GM12878 (cell line): ENCODE measurements at regions not wholly inside any gene's neighbourhood (a gene's known extent, or its start where the extent isn't known, plus 50 kb on each side); places are given as distances from the start of the nearest gene placed in this dataset.

ENCODE experiments used
- BCL3 ChIP-seq: IDR thresholded peaks from 2 replicates; pipeline ENCODE4 v1.6.1; 2011; ENCODE audit warnings: borderline replicate concordance, low read depth, mild to moderate bottlenecking, moderate library complexity, low read length; ENCODE audit not compliant: insufficient read depth, poor library complexity, severe bottlenecking
- CBX5 ChIP-seq: sonication (generic); IDR thresholded peaks from 2 replicates; pipeline ENCODE4 v1.6.1; 2016; ENCODE audit warnings: low read depth, moderate library complexity, mild to moderate bottlenecking, inconsistent platforms
- E4F1 ChIP-seq: fragments of 450-650 bp; IDR thresholded peaks from 2 replicates; pipeline ENCODE4 v1.6.1; 2018; ENCODE audit warnings: borderline replicate concordance, mild to moderate bottlenecking; ENCODE audit not compliant: partially characterized antibody
- EED ChIP-seq: sonication (generic); IDR thresholded peaks from 2 replicates; pipeline ENCODE4 v1.6.1; 2016; ENCODE audit warnings: antibody characterized with exemption, low read depth
- GABPA ChIP-seq: IDR thresholded peaks from 2 replicates; pipeline ENCODE4 v1.6.1; 2014; ENCODE audit warnings: antibody characterized with exemption, low read depth, mild to moderate bottlenecking, inconsistent platforms
- HCFC1 ChIP-seq: fragments of 150-350 bp; IDR thresholded peaks from 2 replicates; pipeline ENCODE4 v1.6.1; 2014; ENCODE audit warnings: low read length
- HDAC6 ChIP-seq: fragments of 200-600 bp; sonication (generic); IDR thresholded peaks from one replicate; pipeline ENCODE4 v1.8.0; 2017; ENCODE audit warnings: antibody characterized with exemption; ENCODE audit not compliant: unreplicated experiment
- IRF3 ChIP-seq: fragments of 450-650 bp; IDR thresholded peaks from 2 replicates; pipeline ENCODE4 v1.6.1; 2014; ENCODE audit warnings: mild to moderate bottlenecking
- JUND ChIP-seq: IDR thresholded peaks from 2 replicates; pipeline ENCODE4 v1.6.1; 2012; ENCODE audit warnings: low read depth, mild to moderate bottlenecking, low read length, improper control_type of control experiment, moderate library complexity
- NFXL1 ChIP-seq: fragments of 450-650 bp; IDR thresholded peaks from 2 replicates; pipeline ENCODE4 v1.6.1; 2017; ENCODE audit warnings: antibody characterized with exemption, mild to moderate bottlenecking, borderline replicate concordance
- POLR2AphosphoS2 ChIP-seq: IDR thresholded peaks from 2 replicates; pipeline ENCODE4 v1.6.1; 2011; ENCODE audit warnings: low read depth, mild to moderate bottlenecking, low read length, improper control_type of control experiment, moderate library complexity
- POU2F2 ChIP-seq: IDR thresholded peaks from 3 replicates; pipeline ENCODE4 v1.6.1; 2011; ENCODE audit warnings: low read depth, mild to moderate bottlenecking, low read length, borderline replicate concordance
- PRDM15 ChIP-seq: fragments of 450-650 bp; formaldehyde crosslinking; IDR thresholded peaks from 2 replicates; pipeline ENCODE4 v1.4.0; 2020; ENCODE audit warnings: mild to moderate bottlenecking, moderate library complexity
- SUZ12 ChIP-seq: fragments of 200-600 bp; sonication (generic); IDR thresholded peaks from one replicate; pipeline ENCODE4 v1.6.1; 2018; ENCODE audit warnings: antibody characterized with exemption, mild to moderate bottlenecking; ENCODE audit not compliant: unreplicated experiment
- ZBTB11 ChIP-seq: fragments of 450-650 bp; formaldehyde crosslinking; IDR thresholded peaks from 2 replicates; pipeline ENCODE4 v1.5.0; 2022; ENCODE audit warnings: mild to moderate bottlenecking, missing genetic modification characterization

- TF ChIP-seq ZBTB11, result no peak
- TF ChIP-seq JUND, result no peak
- TF ChIP-seq EED, result peak; percentile 53; the same call in 1 of the 2 replicates
- no peak for TF ChIP-seq PRDM15 (CRISPR knock-in tag)
- TF ChIP-seq GABPA, result no peak
- TF ChIP-seq POLR2AphosphoS2, result no peak
- TF ChIP-seq CBX5, result no peak
- no peak for TF ChIP-seq HCFC1
- no peak for TF ChIP-seq NFXL1
- TF ChIP-seq POU2F2, result 0 out of 3 replicates have a peak, but pooled peaks have one; percentile 29
- TF ChIP-seq IRF3, result no peak
- no peak for TF ChIP-seq HDAC6
- no peak for TF ChIP-seq E4F1
- TF ChIP-seq SUZ12, result no peak
- peak; percentile 76 for TF ChIP-seq BCL3
Observed at GRCh38 chr5:124645396-124645795, 101.0 kb downstream of the ZNF608 start (continued).
